GM23338 (cell line): ENCODE measurements at regions not wholly inside any gene's neighbourhood (a gene's known extent, or its start where the extent isn't known, plus 50 kb on each side); places are given as distances from the start of the nearest gene placed in this dataset.

Experiments used
- ATAC-seq: fragments of 200-7000 bp; cut with Tn5 transposase; 3 replicates; pipeline ENCODE4 v1.9.1; 2020
- DNase-seq: peaks from one replicate; pipeline ENCODE4 v3.0.0-alpha.2; 2015; ENCODE audit warnings: low spot score
- H2AFZ ChIP-seq: fragments of 200-600 bp; sonication (generic); 2 replicates; pipeline ENCODE4 v1.8.0; 2016; ENCODE audit warnings: antibody characterized with exemption, mild to moderate bottlenecking, moderate library complexity
- H3F3A ChIP-seq: fragments of 200-600 bp; sonication (generic); replicated peaks from 2 replicates; pipeline ENCODE4 v1.8.0; 2017; ENCODE audit warnings: antibody characterized with exemption, mixed run types, low read depth
- H3K27ac ChIP-seq: fragments of 200-600 bp; sonication (generic); 2 replicates; pipeline ENCODE4 v1.6.1; 2016; ENCODE audit warnings: low read depth
- H3K27me3 ChIP-seq: fragments of 200-600 bp; sonication (generic); 2 replicates; pipeline ENCODE4 v1.8.0; 2016; ENCODE audit warnings: mild to moderate bottlenecking, mixed run types, moderate library complexity; ENCODE audit not compliant: insufficient read depth
- H3K36me3 ChIP-seq: fragments of 200-600 bp; sonication (generic); 2 replicates; pipeline ENCODE4 v1.8.0; 2016; ENCODE audit warnings: mild to moderate bottlenecking; ENCODE audit not compliant: insufficient read depth
- H3K4me1 ChIP-seq: fragments of 200-600 bp; sonication (generic); 2 replicates; pipeline ENCODE4 v1.8.0; 2016; ENCODE audit warnings: mild to moderate bottlenecking, moderate library complexity; ENCODE audit not compliant: insufficient read depth
- H3K4me2 ChIP-seq: fragments of 200-600 bp; sonication (generic); 2 replicates; pipeline ENCODE4 v1.7.1; 2017; ENCODE audit warnings: mixed run types
- H3K4me3 ChIP-seq: fragments of 200-600 bp; sonication (generic); 2 replicates; pipeline ENCODE4 v1.6.1; 2016; ENCODE audit warnings: mixed run types
- H3K79me2 ChIP-seq: fragments of 200-600 bp; sonication (generic); replicated peaks from 2 replicates; pipeline ENCODE4 v1.8.0; 2017; ENCODE audit warnings: mild to moderate bottlenecking; ENCODE audit not compliant: insufficient read depth
- H3K9me2 ChIP-seq: fragments of 200-600 bp; sonication (generic); 2 replicates; pipeline ENCODE4 v1.8.0; 2017; ENCODE audit not compliant: insufficient read depth
- H4K20me1 ChIP-seq: fragments of 200-600 bp; sonication (generic); replicated peaks from 2 replicates; pipeline ENCODE4 v1.8.0; 2017; ENCODE audit warnings: mild to moderate bottlenecking; ENCODE audit not compliant: insufficient read depth
- H3K27ac Mint-ChIP-seq: 2 replicates; pipeline ENCODE4 v1.8.0; 2020; ENCODE audit warnings: inconsistent platforms, mild to moderate bottlenecking, moderate library complexity, mixed read lengths
- H3K27me3 Mint-ChIP-seq: 3 replicates; pipeline ENCODE4 v1.8.0; 2022; ENCODE audit warnings: low read depth, mild to moderate bottlenecking, moderate library complexity, mixed read lengths, inconsistent platforms; ENCODE audit not compliant: insufficient read depth, poor library complexity
- H3K36me3 Mint-ChIP-seq: 3 replicates; pipeline ENCODE4 v1.8.0; 2021; ENCODE audit warnings: low read depth, mild to moderate bottlenecking, inconsistent platforms, moderate library complexity, mixed read lengths
- H3K4me1 Mint-ChIP-seq: 3 replicates; pipeline ENCODE4 v1.8.0; 2020; ENCODE audit warnings: mild to moderate bottlenecking, inconsistent platforms, mixed read lengths
- H3K4me3 Mint-ChIP-seq: 3 replicates; pipeline ENCODE4 v1.8.0; 2021; ENCODE audit warnings: moderate library complexity, mild to moderate bottlenecking, inconsistent platforms, mixed read lengths
- H3K9me3 Mint-ChIP-seq: 3 replicates; pipeline ENCODE4 v1.8.0; 2020; ENCODE audit warnings: moderate library complexity, mild to moderate bottlenecking, inconsistent platforms, mixed read lengths
- ETS1 ChIP-seq: IDR thresholded peaks from 2 replicates; pipeline ENCODE4 v1.6.1; 2016; ENCODE audit warnings: antibody characterized with exemption
- EZH2 ChIP-seq: fragments of 200-600 bp; sonication (generic); IDR thresholded peaks from one replicate; pipeline ENCODE4 v1.8.0; 2017; ENCODE audit warnings: antibody characterized with exemption, mild to moderate bottlenecking, low read depth; ENCODE audit not compliant: unreplicated experiment
- JUNB ChIP-seq: IDR thresholded peaks from one replicate; pipeline ENCODE4 v1.6.1; 2016; ENCODE audit warnings: antibody characterized with exemption; ENCODE audit not compliant: unreplicated experiment
- NANOG ChIP-seq: IDR thresholded peaks from 2 replicates; pipeline ENCODE4 v1.6.1; 2016; ENCODE audit warnings: antibody characterized with exemption, borderline replicate concordance
- POLR2AphosphoS5 ChIP-seq: IDR thresholded peaks from 2 replicates; pipeline ENCODE4 v1.6.1; 2016; ENCODE audit warnings: antibody characterized with exemption, low read depth
- STAT1 ChIP-seq: IDR thresholded peaks from one replicate; pipeline ENCODE4 v1.6.1; 2016; ENCODE audit warnings: antibody characterized with exemption; ENCODE audit not compliant: unreplicated experiment
- ZNF114 ChIP-seq: fragments of 250-450 bp; sonication (Bioruptor Pico); IDR thresholded peaks from 2 replicates; pipeline ENCODE4 v1.5.0; 2020; ENCODE audit warnings: mild to moderate bottlenecking, moderate library complexity
- ZNF331 ChIP-seq: fragments of 250-450 bp; sonication (Bioruptor Pico); IDR thresholded peaks from 2 replicates; pipeline ENCODE4 v1.5.0; 2020; ENCODE audit warnings: low read depth, mild to moderate bottlenecking, moderate library complexity
- ZNF462 ChIP-seq: fragments of 250-450 bp; sonication (Bioruptor Pico); IDR thresholded peaks from 2 replicates; pipeline ENCODE4 v1.5.0; 2020; ENCODE audit warnings: mild to moderate bottlenecking, moderate library complexity

- TF ChIP-seq ZNF462 (CRISPR knock-in tag) (no peak), ZNF331 (CRISPR knock-in tag) (no peak), ZNF114 (CRISPR knock-in tag) (no peak), NANOG (no peak), EZH2 (no peak), STAT1 (no peak), POLR2AphosphoS5 (no peak), JUNB (no peak)
Measured at GRCh38 chr5:96079075-96079474, 117.4 kb upstream of the ELL2 start (continued).

- DNase-seq: no peak
- Mint-ChIP-seq H3K4me3 (no peak overlapping the region), H3K27me3 (peaks cover 3% of the 10 kb centered on the region), H3K36me3 (no peaks in the 10 kb centered on the region), H3K9me3 (no peaks in the 10 kb centered on the region), H3K27ac (no peak overlapping the region), H3K4me1 (peaks cover 17% of the 10 kb centered on the region)
- Histone ChIP-seq H3F3A (no peaks in the 10 kb centered on the region), H3K27ac (no peak overlapping the region), H3K4me2 (no peak overlapping the region), H3K9me2 (peaks cover 7% of the 10 kb centered on the region; the same call in 1 of the 2 replicates), H3K27me3 (no peaks in the 10 kb centered on the region), H3K36me3 (no peaks in the 10 kb centered on the region; the same call in 1 of the 2 replicates), H4K20me1 (no peaks in the 10 kb centered on the region), H3K79me2 (no peaks in the 10 kb centered on the region), H2AFZ (no peak overlapping the region), H3K4me1 (no peaks in the 10 kb centered on the region; the same call in 1 of the 2 replicates), H3K4me3 (no peak overlapping the region)
- no peak for ATAC-seq
- TF ChIP-seq EZH2: no peak
- no peak for TF ChIP-seq POLR2AphosphoS5
- no peak for TF ChIP-seq ETS1
- TF ChIP-seq JUNB: no peak
- no peak for TF ChIP-seq ZNF114 (CRISPR knock-in tag)
- TF ChIP-seq NANOG: no peak
Measured at GRCh38 chr5:96076451-96076850, 114.8 kb upstream of the ELL2 start.
